Panc1 (cell line): ENCODE measurements at regions not wholly inside any gene's neighbourhood (a gene's known extent, or its start where the extent isn't known, plus 50 kb on each side); places are given as distances from the start of the nearest gene placed in this dataset.

Experiments used
- CTCF ChIP-seq: fragments of 450-650 bp; IDR thresholded peaks from 2 replicates; pipeline ENCODE4 v1.5.1; 2017; ENCODE audit warnings: mild to moderate bottlenecking
- POLR2AphosphoS5 ChIP-seq: IDR thresholded peaks from 2 replicates; pipeline ENCODE4 v1.6.1; 2012; ENCODE audit warnings: mild to moderate bottlenecking, low read depth, low read length, moderate library complexity

GRCh38 chr20:48060841-48061720 lies 275.8 kb upstream of the SULF2 start:
- TF ChIP-seq CTCF, result no peak
- no peak for TF ChIP-seq POLR2AphosphoS5
